D721Med (cell line): ENCODE measurements at regions not wholly inside any gene's neighbourhood (a gene's known extent, or its start where the extent isn't known, plus 50 kb on each side); places are given as distances from the start of the nearest gene placed in this dataset.
"Not testable (repeated sequence)": the region's sequence is repeated elsewhere in the genome, so short reads cannot be mapped to it uniquely, and the experiment has no call there.

Experiments used
- DNase-seq: peaks from one replicate; pipeline ENCODE4 v3.0.0; 2011; ENCODE audit warnings: low spot score; ENCODE audit not compliant: insufficient read length
- FAIRE-seq: peaks from 2 replicates; lab custom pipeline; 2011; peaks lifted over from hg19 to GRCh38; lab: Jason Lieb, UNC
- TF ChIP-seq, protein P1 (sequence below): IDR thresholded peaks from 2 replicates; pipeline ENCODE4 v1.5.1; 2012; ENCODE audit warnings: mild to moderate bottlenecking, control low read depth; ENCODE audit not compliant: insufficient read depth; ENCODE audit errors: missing control alignments

DNA sequence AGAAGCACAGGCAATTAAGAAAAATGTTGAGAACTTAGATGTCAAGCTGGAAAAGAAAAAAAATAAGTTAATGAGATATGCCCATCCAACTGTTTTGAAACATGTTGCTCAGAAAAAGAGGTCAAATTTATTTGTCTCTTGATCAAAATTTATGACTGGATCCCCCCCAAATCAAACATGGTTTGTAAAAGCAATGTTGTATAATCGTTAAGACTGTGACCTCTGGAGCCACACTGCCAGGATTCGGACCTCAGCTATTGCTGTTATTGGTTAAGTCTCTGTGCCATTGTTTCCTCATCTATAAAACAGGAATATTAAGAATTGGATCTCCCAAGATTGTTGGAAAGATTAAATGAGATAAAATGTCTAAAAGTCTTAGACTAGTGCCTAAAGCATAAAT is 51.9 kb upstream of the LRRK2 start:
- TF ChIP-seq, protein P1, sequence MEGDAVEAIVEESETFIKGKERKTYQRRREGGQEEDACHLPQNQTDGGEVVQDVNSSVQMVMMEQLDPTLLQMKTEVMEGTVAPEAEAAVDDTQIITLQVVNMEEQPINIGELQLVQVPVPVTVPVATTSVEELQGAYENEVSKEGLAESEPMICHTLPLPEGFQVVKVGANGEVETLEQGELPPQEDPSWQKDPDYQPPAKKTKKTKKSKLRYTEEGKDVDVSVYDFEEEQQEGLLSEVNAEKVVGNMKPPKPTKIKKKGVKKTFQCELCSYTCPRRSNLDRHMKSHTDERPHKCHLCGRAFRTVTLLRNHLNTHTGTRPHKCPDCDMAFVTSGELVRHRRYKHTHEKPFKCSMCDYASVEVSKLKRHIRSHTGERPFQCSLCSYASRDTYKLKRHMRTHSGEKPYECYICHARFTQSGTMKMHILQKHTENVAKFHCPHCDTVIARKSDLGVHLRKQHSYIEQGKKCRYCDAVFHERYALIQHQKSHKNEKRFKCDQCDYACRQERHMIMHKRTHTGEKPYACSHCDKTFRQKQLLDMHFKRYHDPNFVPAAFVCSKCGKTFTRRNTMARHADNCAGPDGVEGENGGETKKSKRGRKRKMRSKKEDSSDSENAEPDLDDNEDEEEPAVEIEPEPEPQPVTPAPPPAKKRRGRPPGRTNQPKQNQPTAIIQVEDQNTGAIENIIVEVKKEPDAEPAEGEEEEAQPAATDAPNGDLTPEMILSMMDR: no peak
- DNase-seq (no peak), FAIRE-seq (no peak)

DNA sequence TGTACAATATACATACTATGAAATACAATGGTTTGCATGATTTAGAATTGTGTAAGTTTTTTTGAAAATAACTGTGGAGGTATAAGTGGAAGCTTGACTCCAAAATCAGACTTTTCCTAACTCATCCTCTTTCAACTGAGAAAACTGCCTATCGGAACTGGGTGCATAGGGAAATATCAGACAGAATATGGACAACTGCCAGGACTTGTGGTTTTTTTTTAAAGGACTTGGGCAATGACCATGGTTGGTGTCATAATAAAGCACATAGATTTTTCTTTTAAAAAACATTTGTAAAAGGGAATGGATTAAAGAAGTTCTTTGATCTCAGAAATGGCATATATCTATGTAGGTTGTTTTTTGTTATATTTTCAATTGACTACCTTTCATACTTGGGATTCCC is 53.3 kb upstream of the LRRK2 start:
- DNase-seq: no peak
- FAIRE-seq: no peak
- TF ChIP-seq, protein P1: no peak

DNA sequence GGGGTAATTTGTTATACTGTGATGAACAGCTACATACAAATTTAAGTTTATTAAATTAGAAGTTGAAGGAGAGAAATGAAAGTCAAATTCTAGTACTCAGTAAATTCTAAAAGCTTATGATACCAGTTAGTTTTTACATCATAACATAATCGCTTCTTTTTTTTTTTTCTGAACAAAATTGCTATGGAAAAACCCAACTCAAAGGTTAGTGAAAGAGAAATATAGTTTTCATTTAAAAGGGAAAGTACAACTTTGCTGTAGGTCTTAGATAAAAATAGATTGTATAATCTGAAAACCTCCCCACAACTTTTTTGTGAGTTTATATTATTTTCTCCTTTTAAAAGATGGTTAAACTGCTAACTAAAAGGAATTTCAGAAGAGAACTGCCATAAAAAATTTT is 53.7 kb upstream of the LRRK2 start:
- no peak for FAIRE-seq
- no peak for DNase-seq
- TF ChIP-seq, protein P1: no peak

DNA sequence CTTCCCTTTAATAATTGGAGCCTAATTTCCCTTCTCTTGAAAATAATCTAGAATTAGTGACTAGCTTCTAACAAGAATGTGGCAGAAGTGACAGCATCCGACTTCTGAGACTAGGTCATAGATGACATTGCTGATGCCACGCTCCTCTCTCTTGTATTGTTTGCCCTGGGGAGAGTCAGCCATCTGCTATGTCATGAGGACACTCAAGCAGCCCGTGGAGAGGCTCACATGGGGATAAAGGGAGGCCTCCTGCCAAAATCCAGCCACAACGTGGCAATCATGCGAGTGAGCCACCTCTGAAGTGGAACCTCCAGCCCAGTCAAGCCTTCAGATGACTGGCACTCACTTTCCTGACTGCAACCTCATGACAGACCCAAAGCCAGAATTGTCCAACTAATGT is 54.2 kb upstream of the LRRK2 start:
- DNase-seq (no peak), FAIRE-seq (no peak)
- TF ChIP-seq, protein P1: no peak

DNA sequence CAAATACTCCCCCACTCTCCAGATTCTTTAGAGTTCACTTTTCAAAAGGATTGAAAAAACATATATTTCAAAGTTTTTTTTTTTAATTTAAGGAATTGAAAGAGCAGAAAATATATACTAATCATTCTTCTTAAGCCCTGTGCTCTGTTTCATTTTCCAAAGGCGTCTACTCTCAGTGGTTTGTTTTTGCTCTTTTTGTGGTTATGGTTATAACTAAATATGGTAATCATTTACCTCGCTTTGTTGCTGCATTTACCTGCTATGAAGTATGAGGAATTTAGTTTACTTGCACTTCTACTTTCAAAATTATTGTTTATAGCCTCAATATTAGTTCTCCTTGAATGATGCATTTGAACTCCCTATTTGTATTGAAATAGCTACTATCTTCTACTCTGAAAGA is 55.9 kb upstream of the LRRK2 start:
- DNase-seq: no peak
- no peak for FAIRE-seq
- TF ChIP-seq, protein P1: no peak

DNA sequence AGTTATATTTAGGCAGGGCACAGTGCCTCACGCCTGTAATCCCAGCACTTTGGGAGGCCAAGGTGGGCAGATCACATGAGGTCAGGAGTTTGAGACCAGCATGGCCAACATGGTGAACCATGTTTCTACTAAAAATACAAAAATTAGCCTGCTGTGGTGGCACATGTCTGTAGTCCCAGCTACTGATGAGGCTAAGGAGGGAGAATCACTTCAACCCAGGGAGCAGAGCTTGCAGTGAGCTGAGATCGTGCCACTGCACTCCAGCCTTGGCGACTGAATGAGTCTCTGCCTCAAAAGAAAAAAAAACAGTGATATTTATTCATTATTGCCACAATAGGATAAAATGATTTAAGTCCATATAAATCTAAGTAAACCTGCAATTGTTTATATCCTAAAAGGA is 56.4 kb upstream of the LRRK2 start:
- DNase-seq, FAIRE-seq: not testable (repeated sequence)

DNA sequence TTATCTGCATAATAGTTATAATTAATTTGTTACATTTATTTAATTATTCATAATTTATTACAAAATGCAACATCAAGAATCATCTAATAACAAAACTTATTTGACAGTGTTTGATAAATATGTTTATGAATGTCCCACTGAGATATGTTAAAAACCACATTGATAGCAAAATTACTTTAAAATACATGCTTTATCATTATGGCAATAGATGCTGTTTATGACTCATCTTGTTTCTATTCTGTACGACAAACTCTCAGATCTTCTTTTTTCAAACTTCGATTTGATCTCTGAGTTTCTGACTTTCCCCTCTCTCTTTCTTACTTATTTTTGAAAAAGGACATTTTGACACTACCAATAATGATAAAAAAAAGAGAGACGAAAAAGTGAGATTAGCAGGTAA is 56.8 kb upstream of the LRRK2 start:
- no peak for DNase-seq
- FAIRE-seq: no peak
- TF ChIP-seq, protein P1: no peak

DNA sequence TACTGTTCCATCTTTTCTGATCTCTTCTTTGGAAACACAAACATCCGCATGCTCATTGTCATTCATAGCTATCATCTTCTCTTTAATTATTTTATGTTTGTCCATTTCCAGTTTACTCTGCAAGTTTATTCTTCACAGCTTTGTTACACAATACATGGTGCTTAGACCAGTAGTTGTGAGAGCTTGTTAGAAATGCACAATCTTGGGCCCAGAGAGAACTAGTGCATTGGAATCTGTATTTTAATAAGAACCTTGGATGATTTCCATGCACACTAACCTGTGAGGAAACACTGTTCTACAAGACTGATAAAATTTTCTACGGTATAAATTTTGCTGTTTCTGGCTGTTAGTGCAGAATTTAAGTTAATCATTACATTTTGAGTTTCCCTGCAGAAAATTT is 59.3 kb upstream of the SLC2A13 start:
- DNase-seq (no peak), FAIRE-seq (no peak)
- TF ChIP-seq, protein P1: no peak
